ENCODE measurements at regions not wholly inside any gene's neighbourhood (a gene's known extent, or its start where the extent isn't known, plus 50 kb on each side); places are given as distances from the start of the nearest gene placed in this dataset.
A peak's percentile ranks its signal among the peaks of the same experiment; 100 is the strongest.

DNA sequence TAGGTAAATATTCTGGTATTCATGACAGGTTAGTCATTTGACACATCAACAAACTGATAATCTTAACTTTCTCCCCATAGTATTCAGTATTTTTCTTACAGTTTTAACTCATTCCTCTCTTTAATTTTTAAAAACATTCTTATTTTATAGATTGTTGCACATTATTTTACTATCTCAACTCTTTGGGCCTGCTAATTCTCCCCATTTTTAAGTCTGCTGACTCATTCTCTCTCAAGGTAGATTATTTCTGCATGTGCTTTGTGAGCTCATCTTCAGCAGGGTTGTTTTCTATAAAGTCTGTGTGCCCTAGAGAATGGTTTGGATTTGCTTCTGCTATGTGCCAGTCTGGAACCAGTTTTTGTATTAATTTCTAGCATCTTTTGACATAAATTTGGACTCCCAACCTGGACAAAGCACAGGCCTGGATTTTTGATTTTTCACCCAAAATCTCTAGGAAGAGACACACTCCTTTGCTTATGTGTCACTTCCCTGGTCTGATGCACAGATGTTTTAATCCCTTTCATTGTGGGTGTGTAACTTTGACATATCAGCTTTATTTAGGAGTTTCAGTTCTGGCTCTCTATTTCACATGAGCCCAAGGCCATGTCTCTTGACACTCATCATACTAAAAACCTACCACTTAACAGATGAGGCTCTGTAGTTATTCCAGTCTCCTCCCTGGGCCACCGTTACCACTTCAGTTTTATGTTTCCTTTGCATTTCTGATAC, 194.3 kb upstream of the PGRMC2 start:
- Mint-ChIP-seq H3K4me3 (no peak overlapping the region), H3K4me1 (ENCODE audit: low read depth) (no peaks in the 10 kb centered on the region), H3K27me3 (ENCODE audit: low read depth) (no peaks in the 10 kb centered on the region), H3K36me3 (ENCODE audit: insufficient read depth in 2 of 2) (no peaks in the 10 kb centered on the region), H3K27ac (no peak overlapping the region), H3K9me3 (peaks cover 2 to 5% of the 10 kb centered on the region in 2 donors)
- ATAC-seq (replicated peaks in 1 of 2), result no peak
- no peak for DNase-seq

DNA sequence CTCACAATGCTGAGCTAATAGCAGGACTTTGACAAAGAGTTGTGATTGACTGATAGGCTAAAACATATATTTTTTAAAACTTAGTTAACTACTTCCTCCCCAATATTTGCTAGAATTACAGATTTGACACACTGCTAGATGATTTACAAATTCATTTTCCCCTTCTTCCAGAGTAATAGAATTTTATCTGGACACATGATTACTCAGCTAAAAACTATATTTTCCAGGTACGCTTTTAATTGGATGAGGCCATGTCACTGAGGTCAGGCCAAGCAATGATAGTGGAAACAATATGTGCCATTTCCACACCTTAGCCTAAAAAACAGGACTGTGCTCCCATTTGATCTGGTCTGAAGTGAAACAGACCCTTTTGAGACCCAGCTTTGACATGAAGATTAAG, 193.3 kb upstream of the PGRMC2 start:
- Mint-ChIP-seq H3K27me3 (ENCODE audit: low read depth) (no peaks in the 10 kb centered on the region), H3K4me1 (ENCODE audit: low read depth) (no peaks in the 10 kb centered on the region), H3K9me3 (peaks cover 2 to 5% of the 10 kb centered on the region in 2 donors), H3K27ac (no peak overlapping the region), H3K36me3 (ENCODE audit: insufficient read depth in 2 of 2) (no peaks in the 10 kb centered on the region), H3K4me3 (no peak overlapping the region)
- ATAC-seq (replicated peaks in 1 of 2) (no peak), DNase-seq (no peak)

GRCh38 chr4:128477540-128477939, 189.9 kb upstream of the PGRMC2 start:
- DNase-seq, result no peak
- H3K27me3 Mint-ChIP-seq (ENCODE audit: low read depth), result no peaks in the 10 kb centered on the region
- no peaks in the 10 kb centered on the region for H3K36me3 Mint-ChIP-seq (ENCODE audit: insufficient read depth in 2 of 2)
- ATAC-seq (replicated peaks in 1 of 2), result no peak
- H3K9me3 Mint-ChIP-seq, result no peaks in the 10 kb centered on the region
- no peak overlapping the region for H3K4me3 Mint-ChIP-seq
- no peak overlapping the region for H3K27ac Mint-ChIP-seq
- no peaks in the 10 kb centered on the region for H3K4me1 Mint-ChIP-seq (ENCODE audit: low read depth)

DNA sequence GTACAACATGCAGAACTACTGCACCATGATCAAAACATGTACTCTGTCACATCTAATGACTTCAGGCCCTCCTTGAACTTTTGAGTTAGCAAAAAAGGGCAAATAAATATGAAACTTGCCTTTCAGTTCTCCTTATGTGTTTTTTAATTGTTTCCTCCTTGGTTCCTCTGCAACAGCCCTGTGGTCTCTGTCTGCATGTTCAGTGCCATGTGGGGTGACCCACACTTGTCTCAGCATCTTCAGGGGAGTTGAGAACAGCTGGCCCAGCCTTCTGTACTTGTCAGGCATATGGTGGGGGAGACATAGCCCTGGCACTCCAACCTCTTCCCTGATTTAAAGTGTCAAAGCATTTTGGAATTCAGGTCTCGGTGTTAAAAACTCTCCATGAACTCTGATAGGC, 188.0 kb upstream of the PGRMC2 start:
- Mint-ChIP-seq H3K27ac (no peak overlapping the region), H3K27me3 (ENCODE audit: low read depth) (no peaks in the 10 kb centered on the region), H3K9me3 (no peaks in the 10 kb centered on the region), H3K4me1 (ENCODE audit: low read depth) (no peaks in the 10 kb centered on the region), H3K36me3 (ENCODE audit: insufficient read depth in 2 of 2) (no peaks in the 10 kb centered on the region), H3K4me3 (no peak overlapping the region)
- no peak for ATAC-seq (replicated peaks in 1 of 2)
- no peak for DNase-seq

DNA sequence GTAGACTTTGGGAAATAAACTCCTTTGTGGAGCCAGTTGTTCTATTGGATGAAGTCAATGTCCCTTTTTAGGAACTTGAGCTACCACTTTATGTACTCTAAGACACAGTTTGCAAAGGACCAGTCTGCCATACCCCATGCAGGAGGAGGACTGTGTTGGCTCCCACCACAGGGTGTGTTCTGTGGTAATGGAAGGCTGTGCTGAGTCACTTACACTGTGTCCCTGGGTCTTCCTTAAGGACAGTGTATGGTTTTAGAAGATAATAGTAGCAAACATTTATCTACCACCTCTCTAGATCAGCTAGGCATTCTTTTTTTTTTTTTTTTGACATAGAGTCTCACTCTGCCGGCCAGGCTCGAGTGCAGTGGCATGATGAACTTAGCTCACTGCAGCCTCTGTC, 184.0 kb upstream of the PGRMC2 start:
- no peak for ATAC-seq (replicated peaks in 1 of 2)
- no peaks in the 10 kb centered on the region for H3K9me3 Mint-ChIP-seq

GRCh38 chr4:128470492-128471053, 183.0 kb upstream of the PGRMC2 start:
- Mint-ChIP-seq H3K4me3 (no peak overlapping the region), H3K9me3 (no peaks in the 10 kb centered on the region), H3K27me3 (ENCODE audit: low read depth) (no peaks in the 10 kb centered on the region), H3K27ac (no peak overlapping the region), H3K4me1 (ENCODE audit: low read depth) (no peaks in the 10 kb centered on the region), H3K36me3 (ENCODE audit: insufficient read depth in 2 of 2) (no peaks in the 10 kb centered on the region)
- ATAC-seq (replicated peaks in 1 of 2), result no peak
- no peak for DNase-seq

More for the DNA sequence above, 184.0 kb upstream of the PGRMC2 start:
- no peak for DNase-seq
- Mint-ChIP-seq H3K4me1 (ENCODE audit: low read depth) (no peaks in the 10 kb centered on the region), H3K36me3 (ENCODE audit: insufficient read depth in 2 of 2) (no peaks in the 10 kb centered on the region), H3K27me3 (ENCODE audit: low read depth) (no peaks in the 10 kb centered on the region), H3K27ac (no peak overlapping the region), H3K4me3 (no peak overlapping the region)

GRCh38 chr4:128468123-128468989, 180.7 kb upstream of the PGRMC2 start:
- Mint-ChIP-seq H3K9me3 (no peaks in the 10 kb centered on the region), H3K4me1 (ENCODE audit: low read depth) (no peaks in the 10 kb centered on the region)
- peak; percentile 27 to 48 for ATAC-seq (replicated peaks in 1 of 2)

GRCh38 chr4:128465523-128465922, 177.9 kb upstream of the PGRMC2 start:
- Mint-ChIP-seq H3K36me3 (ENCODE audit: insufficient read depth in 2 of 2) (no peaks in the 10 kb centered on the region), H3K27ac (no peak overlapping the region), H3K9me3 (no peaks in the 10 kb centered on the region), H3K4me1 (ENCODE audit: low read depth) (no peaks in the 10 kb centered on the region), H3K27me3 (ENCODE audit: low read depth) (no peaks in the 10 kb centered on the region), H3K4me3 (no peak overlapping the region)
- ATAC-seq (replicated peaks in 1 of 2) (no peak), DNase-seq (no peak)

More at GRCh38 chr4:128468123-128468989, 180.7 kb upstream of the PGRMC2 start:
- H3K27me3 Mint-ChIP-seq (ENCODE audit: low read depth), result no peaks in the 10 kb centered on the region
- no peak overlapping the region for H3K4me3 Mint-ChIP-seq
- DNase-seq, result no peak
- H3K36me3 Mint-ChIP-seq (ENCODE audit: insufficient read depth in 2 of 2), result no peaks in the 10 kb centered on the region
- H3K27ac Mint-ChIP-seq, result no peak overlapping the region

DNA sequence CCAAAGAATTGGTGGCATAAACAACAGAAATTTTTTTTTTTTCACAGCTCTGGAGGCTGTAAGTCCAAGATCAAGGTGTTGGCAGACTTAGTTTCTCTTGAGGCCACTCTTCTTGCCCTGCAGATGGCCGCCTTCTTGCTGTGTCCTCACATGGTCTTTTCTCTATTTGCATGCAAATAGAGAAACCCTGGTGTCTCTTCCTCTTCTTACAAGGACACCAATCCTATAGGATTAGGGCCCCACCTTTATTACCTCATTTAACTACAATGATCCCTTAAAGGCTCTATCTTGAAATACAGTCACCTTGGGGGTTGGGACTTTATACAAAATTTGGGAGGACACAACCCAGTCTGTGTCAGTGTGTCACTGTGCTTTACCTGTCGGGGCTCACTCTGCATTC, 175.4 kb upstream of the PGRMC2 start:
- no peak for ATAC-seq (replicated peaks in 1 of 2)
- Mint-ChIP-seq H3K36me3 (ENCODE audit: insufficient read depth in 2 of 2) (no peaks in the 10 kb centered on the region), H3K27ac (no peak overlapping the region), H3K9me3 (no peaks in the 10 kb centered on the region), H3K4me1 (ENCODE audit: low read depth) (no peaks in the 10 kb centered on the region), H3K27me3 (ENCODE audit: low read depth) (no peaks in the 10 kb centered on the region), H3K4me3 (no peak overlapping the region)
- no peak for DNase-seq

- DNase-seq, result no peak
Measured at GRCh38 chr4:128462103-128462783, 174.6 kb upstream of the PGRMC2 start.

DNA sequence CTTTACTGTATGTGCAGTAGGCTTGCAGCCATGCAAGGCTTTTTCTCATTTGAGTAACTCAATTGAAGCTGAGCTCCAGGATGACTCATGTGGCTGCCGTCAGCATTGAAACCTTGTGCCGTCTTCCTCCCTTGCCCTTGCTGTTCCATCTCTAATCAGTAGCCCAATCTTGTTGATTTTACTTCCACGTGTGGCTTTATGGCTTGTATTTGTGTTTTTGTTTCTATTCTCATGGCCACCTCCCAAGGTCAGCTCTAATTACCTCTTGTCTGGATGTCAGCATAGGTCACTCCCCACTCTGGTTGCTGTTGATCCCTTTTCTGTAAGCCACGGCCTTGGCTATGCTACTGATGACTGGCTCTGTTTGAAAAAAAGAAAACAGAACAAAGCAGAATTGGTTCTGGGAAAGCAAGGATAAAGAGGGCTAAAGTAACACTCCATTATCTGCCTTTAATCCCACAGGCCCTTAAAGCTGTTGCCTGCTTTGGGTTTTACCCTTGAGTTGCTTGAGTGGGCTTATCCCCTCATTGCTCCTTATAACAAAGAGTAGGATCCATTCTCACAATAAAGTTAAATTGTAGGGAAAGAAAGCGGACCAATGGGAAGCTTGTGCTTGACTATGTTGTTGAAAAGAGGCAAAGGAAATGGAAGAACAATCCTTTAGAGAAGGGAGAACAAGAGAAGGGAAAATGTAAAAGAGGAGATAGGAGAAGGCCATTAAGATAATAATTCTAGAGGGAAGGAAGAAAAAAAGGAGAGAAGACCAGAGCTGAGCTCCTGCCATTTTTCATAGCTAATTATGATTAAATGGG, 173.9 kb upstream of the PGRMC2 start:
- H3K4me1 Mint-ChIP-seq (ENCODE audit: low read depth), result no peaks in the 10 kb centered on the region
- H3K4me3 Mint-ChIP-seq, result no peak overlapping the region
- H3K36me3 Mint-ChIP-seq (ENCODE audit: insufficient read depth in 2 of 2), result no peaks in the 10 kb centered on the region
- H3K27me3 Mint-ChIP-seq (ENCODE audit: low read depth), result no peaks in the 10 kb centered on the region
- no peak for DNase-seq
- no peak overlapping the region for H3K27ac Mint-ChIP-seq
- peak in 1 of 2 donors; percentile 28 for ATAC-seq (replicated peaks in 1 of 2)
- no peaks in the 10 kb centered on the region for H3K9me3 Mint-ChIP-seq

More at GRCh38 chr4:128462103-128462783, 174.6 kb upstream of the PGRMC2 start:
- H3K4me1 Mint-ChIP-seq (ENCODE audit: low read depth), result no peaks in the 10 kb centered on the region
- H3K4me3 Mint-ChIP-seq, result no peak overlapping the region
- ATAC-seq (replicated peaks in 1 of 2), result no peak
- H3K36me3 Mint-ChIP-seq (ENCODE audit: insufficient read depth in 2 of 2), result no peaks in the 10 kb centered on the region
- no peak overlapping the region for H3K27ac Mint-ChIP-seq
- H3K9me3 Mint-ChIP-seq, result no peaks in the 10 kb centered on the region
- H3K27me3 Mint-ChIP-seq (ENCODE audit: low read depth), result no peaks in the 10 kb centered on the region

DNA sequence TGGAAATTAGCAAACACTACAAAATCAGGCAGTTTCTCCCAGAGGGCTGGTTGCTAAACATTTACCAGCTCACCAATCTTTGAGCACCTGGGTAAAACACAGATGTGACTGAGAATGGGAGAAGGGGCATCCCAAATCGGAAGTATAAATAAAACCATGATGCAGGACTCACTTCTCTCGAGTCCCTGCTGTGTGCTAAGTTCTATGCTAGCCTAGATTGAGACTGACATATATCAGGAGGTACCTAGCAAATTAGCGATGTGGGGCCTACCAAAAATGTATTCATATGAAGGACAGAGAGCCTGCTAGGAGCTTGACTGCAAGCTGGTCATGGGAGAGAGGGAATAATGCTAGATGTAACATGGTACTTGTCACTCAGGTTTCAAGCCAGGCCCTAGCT, 171.9 kb upstream of the PGRMC2 start:
- Mint-ChIP-seq H3K9me3 (no peaks in the 10 kb centered on the region), H3K36me3 (ENCODE audit: insufficient read depth in 2 of 2) (no peaks in the 10 kb centered on the region), H3K27ac (no peak overlapping the region), H3K27me3 (ENCODE audit: low read depth) (no peaks in the 10 kb centered on the region), H3K4me3 (no peak overlapping the region), H3K4me1 (ENCODE audit: low read depth) (peaks cover 3% of the 10 kb centered on the region)
- ATAC-seq (replicated peaks in 1 of 2), result no peak
- no peak for DNase-seq
